ENCODE measurements at regions not wholly inside any gene's neighbourhood (a gene's known extent, or its start where the extent isn't known, plus 50 kb on each side); places are given as distances from the start of the nearest gene placed in this dataset.

GRCh38 chr9:107123389-107123788, 159.7 kb upstream of the RAD23B start:
- no peaks in the 10 kb centered on the region for H3K9me3 ChIP-seq (ENCODE audit: control insufficient read depth in 1 of 2, insufficient read depth in 1 of 2, low read length in 2 of 2)
- H3K27me3 ChIP-seq (ENCODE audit: control insufficient read depth in 1 of 2, insufficient read depth in 2 of 2, low read length in 2 of 2): no peaks in the 10 kb centered on the region
- no peak for TF ChIP-seq CTCF (IDR thresholded peaks at IDR 0.05)
- no peaks in the 10 kb centered on the region for H3K4me1 ChIP-seq (ENCODE audit: insufficient read depth, low read length)
- CTCF ChIA-PET: no interaction called here
- peaks cover 4% of the 10 kb centered on the region for H3K27me3 Mint-ChIP-seq
- H3K27ac ChIP-seq (ENCODE audit: low read depth in 1 of 2, low read length in 2 of 2): no peak overlapping the region
- H3K36me3 Mint-ChIP-seq (ENCODE audit: low read depth): no peaks in the 10 kb centered on the region
- H3K27ac Mint-ChIP-seq: no peak overlapping the region
- no peak overlapping the region for H3K4me3 ChIP-seq (ENCODE audit: low read length)
- POLR2A ChIA-PET: no interaction called here
- no peaks in the 10 kb centered on the region for H3K36me3 ChIP-seq (ENCODE audit: insufficient read depth, low read length)
- no peak overlapping the region for H3K4me3 Mint-ChIP-seq
- intact Hi-C loops (cut with DNase I, micrococcal nuclease): no loop called here
- no peaks in the 10 kb centered on the region for H3K9me3 Mint-ChIP-seq
- H3K4me1 Mint-ChIP-seq (ENCODE audit: low read depth): no peaks in the 10 kb centered on the region
- DNase-seq (no peak), ATAC-seq (ENCODE audit: poor library complexity) (no peak)

GRCh38 chr9:107127608-107128007, 155.5 kb upstream of the RAD23B start:
- H3K4me3 ChIP-seq (ENCODE audit: low read length): no peak overlapping the region
- intact Hi-C loops (cut with DNase I, micrococcal nuclease): no loop called here
- ATAC-seq (ENCODE audit: poor library complexity) (no peak), DNase-seq (no peak)
- no peaks in the 10 kb centered on the region for H3K9me3 Mint-ChIP-seq
- no peaks in the 10 kb centered on the region for H3K4me1 Mint-ChIP-seq (ENCODE audit: low read depth)
- no peaks in the 10 kb centered on the region for H3K36me3 Mint-ChIP-seq (ENCODE audit: low read depth)
- H3K27ac Mint-ChIP-seq: no peak overlapping the region
- H3K4me3 Mint-ChIP-seq: no peak overlapping the region
- ChIA-PET CTCF (no interaction called here), POLR2A (no interaction called here)
- no peaks in the 10 kb centered on the region for H3K36me3 ChIP-seq (ENCODE audit: insufficient read depth, low read length)
- H3K27me3 ChIP-seq (ENCODE audit: control insufficient read depth in 1 of 2, insufficient read depth in 2 of 2, low read length in 2 of 2): no peaks in the 10 kb centered on the region
- H3K4me1 ChIP-seq (ENCODE audit: insufficient read depth, low read length): no peaks in the 10 kb centered on the region
- peaks cover 3% of the 10 kb centered on the region for H3K27me3 Mint-ChIP-seq
- no peaks in the 10 kb centered on the region for H3K9me3 ChIP-seq (ENCODE audit: control insufficient read depth in 1 of 2, insufficient read depth in 1 of 2, low read length in 2 of 2)
- TF ChIP-seq CTCF (IDR thresholded peaks at IDR 0.05): no peak
- H3K27ac ChIP-seq (ENCODE audit: low read depth in 1 of 2, low read length in 2 of 2): no peak overlapping the region

GRCh38 chr9:107131108-107131799, 151.8 kb upstream of the RAD23B start:
- ATAC-seq (ENCODE audit: poor library complexity) (no peak), DNase-seq (no peak)
- no peaks in the 10 kb centered on the region for H3K9me3 Mint-ChIP-seq
- H3K27ac Mint-ChIP-seq: no peak overlapping the region
- H3K27me3 ChIP-seq (ENCODE audit: control insufficient read depth in 1 of 2, insufficient read depth in 2 of 2, low read length in 2 of 2): no peaks in the 10 kb centered on the region
- no peak overlapping the region for H3K4me3 Mint-ChIP-seq
- peaks cover 8% of the 10 kb centered on the region for H3K27me3 Mint-ChIP-seq
- no peaks in the 10 kb centered on the region for H3K36me3 Mint-ChIP-seq (ENCODE audit: low read depth)
- no peaks in the 10 kb centered on the region for H3K4me1 ChIP-seq (ENCODE audit: insufficient read depth, low read length)
- intact Hi-C loops (cut with DNase I, micrococcal nuclease): no loop called here
- no peaks in the 10 kb centered on the region for H3K36me3 ChIP-seq (ENCODE audit: insufficient read depth, low read length)
- CTCF ChIA-PET: no interaction called here
- H3K9me3 ChIP-seq (ENCODE audit: control insufficient read depth in 1 of 2, insufficient read depth in 1 of 2, low read length in 2 of 2): no peaks in the 10 kb centered on the region
- no peaks in the 10 kb centered on the region for H3K4me1 Mint-ChIP-seq (ENCODE audit: low read depth)
- H3K27ac ChIP-seq (ENCODE audit: low read depth in 1 of 2, low read length in 2 of 2): no peak overlapping the region
- POLR2A ChIA-PET: no interaction called here
- TF ChIP-seq CTCF (IDR thresholded peaks at IDR 0.05): no peak
- H3K4me3 ChIP-seq (ENCODE audit: low read length): no peak overlapping the region
